HEK293T (cell line): ENCODE measurements at regions not wholly inside any gene's neighbourhood (a gene's known extent, or its start where the extent isn't known, plus 50 kb on each side); places are given as distances from the start of the nearest gene placed in this dataset.

Experiments used
- CTCF ChIA-PET: fragments of 350-600 bp; formaldehyde crosslinking; extraction: SDS; loops from one replicate; lab custom pipeline; 2021; ENCODE audit warnings: antibody characterized with exemption, inconsistent platforms; lab: Yijun Ruan, JAX
- POLR2A ChIA-PET: fragments of 350-600 bp; formaldehyde crosslinking; extraction: SDS; loops from one replicate; lab custom pipeline; 2020; ENCODE audit warnings: antibody characterized with exemption, inconsistent platforms; lab: Yijun Ruan, JAX
- DNase-seq: peaks from one replicate; pipeline ENCODE4 v3.0.0; 2012; ENCODE audit warnings: mixed read lengths; ENCODE audit errors: extremely low spot score
- ARNT ChIP-seq: fragments of 450-650 bp; IDR thresholded peaks from 2 replicates; pipeline ENCODE4 v1.6.1; 2017; ENCODE audit warnings: mild to moderate bottlenecking
- BHLHE40 ChIP-seq: fragments of 450-650 bp; IDR thresholded peaks from 2 replicates; pipeline ENCODE4 v1.6.1; 2016; ENCODE audit warnings: mild to moderate bottlenecking, moderate library complexity, borderline replicate concordance
- CTBP1 ChIP-seq: fragments of 450-650 bp; IDR thresholded peaks from 2 replicates; pipeline ENCODE4 v1.6.1; 2016; ENCODE audit warnings: borderline replicate concordance
- ELF4 ChIP-seq: fragments of 450-650 bp; IDR thresholded peaks from 2 replicates; pipeline ENCODE4 v1.6.1; 2017; ENCODE audit warnings: antibody characterized with exemption
- FOXA1 ChIP-seq: fragments of 450-650 bp; IDR thresholded peaks from 2 replicates; pipeline ENCODE4 v1.6.1; 2016; ENCODE audit warnings: mild to moderate bottlenecking
- FOXK2 ChIP-seq: fragments of 450-650 bp; IDR thresholded peaks from 2 replicates; pipeline ENCODE4 v1.6.1; 2016; ENCODE audit warnings: mild to moderate bottlenecking
- FOXM1 ChIP-seq: fragments of 450-650 bp; IDR thresholded peaks from 2 replicates; pipeline ENCODE4 v1.6.1; 2017; ENCODE audit warnings: mild to moderate bottlenecking, borderline replicate concordance
- HDGF ChIP-seq: fragments of 450-650 bp; IDR thresholded peaks from 2 replicates; pipeline ENCODE4 v1.6.1; 2017; ENCODE audit warnings: antibody characterized with exemption, borderline replicate concordance
- L3MBTL2 ChIP-seq: fragments of 450-650 bp; conservative IDR thresholded peaks from 2 replicates; pipeline ENCODE4 v1.6.1; 2016; ENCODE audit warnings: mild to moderate bottlenecking
- LEF1 ChIP-seq: fragments of 450-650 bp; IDR thresholded peaks from 2 replicates; pipeline ENCODE4 v1.6.1; 2017; ENCODE audit warnings: mild to moderate bottlenecking, borderline replicate concordance
- NFRKB ChIP-seq: fragments of 450-650 bp; IDR thresholded peaks from 2 replicates; pipeline ENCODE4 v1.6.1; 2016; ENCODE audit warnings: mild to moderate bottlenecking, moderate library complexity
- SP1 ChIP-seq: fragments of 450-650 bp; IDR thresholded peaks from 2 replicates; pipeline ENCODE4 v1.6.1; 2017
- SUZ12 ChIP-seq: fragments of 450-650 bp; IDR thresholded peaks from 2 replicates; pipeline ENCODE4 v1.6.1; 2016; ENCODE audit warnings: mild to moderate bottlenecking
- TARDBP ChIP-seq: fragments of 450-650 bp; IDR thresholded peaks from 2 replicates; pipeline ENCODE4 v1.6.1; 2016
- ZNF384 ChIP-seq: fragments of 450-650 bp; IDR thresholded peaks from 2 replicates; pipeline ENCODE4 v1.6.1; 2016
- TF ChIP-seq, protein P1 (sequence below): fragments of 450-650 bp; IDR thresholded peaks from 2 replicates; pipeline ENCODE4 v1.6.1; 2016

DNA sequence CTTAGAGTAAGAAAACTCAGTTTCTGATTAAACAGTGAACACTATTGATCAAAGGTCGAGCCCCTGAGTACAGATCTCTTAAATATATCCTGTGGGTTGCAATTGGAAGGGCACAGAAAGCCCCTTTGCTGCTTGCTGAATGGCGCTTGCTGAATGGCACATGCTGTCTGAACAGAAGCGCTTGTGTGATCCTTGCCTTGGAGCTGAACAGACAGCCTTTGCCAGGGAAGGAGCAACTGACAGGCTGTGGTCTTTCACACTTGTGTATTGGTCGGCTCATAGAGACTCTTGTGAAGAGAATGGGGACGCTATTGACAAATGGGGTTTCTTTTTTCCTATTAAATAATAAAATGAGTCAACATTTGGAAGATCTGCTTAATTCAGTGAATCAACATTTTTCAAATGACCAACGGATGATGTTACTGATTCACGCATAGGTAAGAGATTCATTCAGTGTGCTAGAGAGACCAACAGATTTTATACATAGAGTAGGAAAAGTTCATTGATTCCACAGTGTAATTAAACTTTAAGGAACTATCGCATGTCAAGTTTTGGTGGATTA, 99.4 kb upstream of the TNS3 start:
- TF ChIP-seq BHLHE40 (no peak), SP1 (no peak), FOXK2 (no peak), FOXM1 (no peak), LEF1 (no peak), SUZ12 (no peak), HDGF (no peak), NFRKB (no peak), FOXA1 (no peak), TARDBP (no peak), ELF4 (no peak), CTBP1 (no peak), ARNT (no peak), L3MBTL2 (no peak)
- TF ChIP-seq, protein P1, sequence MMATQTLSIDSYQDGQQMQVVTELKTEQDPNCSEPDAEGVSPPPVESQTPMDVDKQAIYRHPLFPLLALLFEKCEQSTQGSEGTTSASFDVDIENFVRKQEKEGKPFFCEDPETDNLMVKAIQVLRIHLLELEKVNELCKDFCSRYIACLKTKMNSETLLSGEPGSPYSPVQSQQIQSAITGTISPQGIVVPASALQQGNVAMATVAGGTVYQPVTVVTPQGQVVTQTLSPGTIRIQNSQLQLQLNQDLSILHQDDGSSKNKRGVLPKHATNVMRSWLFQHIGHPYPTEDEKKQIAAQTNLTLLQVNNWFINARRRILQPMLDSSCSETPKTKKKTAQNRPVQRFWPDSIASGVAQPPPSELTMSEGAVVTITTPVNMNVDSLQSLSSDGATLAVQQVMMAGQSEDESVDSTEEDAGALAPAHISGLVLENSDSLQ = no peak
- ChIA-PET POLR2A (no interaction called here), CTCF (no interaction called here)
- no peak for DNase-seq

DNA sequence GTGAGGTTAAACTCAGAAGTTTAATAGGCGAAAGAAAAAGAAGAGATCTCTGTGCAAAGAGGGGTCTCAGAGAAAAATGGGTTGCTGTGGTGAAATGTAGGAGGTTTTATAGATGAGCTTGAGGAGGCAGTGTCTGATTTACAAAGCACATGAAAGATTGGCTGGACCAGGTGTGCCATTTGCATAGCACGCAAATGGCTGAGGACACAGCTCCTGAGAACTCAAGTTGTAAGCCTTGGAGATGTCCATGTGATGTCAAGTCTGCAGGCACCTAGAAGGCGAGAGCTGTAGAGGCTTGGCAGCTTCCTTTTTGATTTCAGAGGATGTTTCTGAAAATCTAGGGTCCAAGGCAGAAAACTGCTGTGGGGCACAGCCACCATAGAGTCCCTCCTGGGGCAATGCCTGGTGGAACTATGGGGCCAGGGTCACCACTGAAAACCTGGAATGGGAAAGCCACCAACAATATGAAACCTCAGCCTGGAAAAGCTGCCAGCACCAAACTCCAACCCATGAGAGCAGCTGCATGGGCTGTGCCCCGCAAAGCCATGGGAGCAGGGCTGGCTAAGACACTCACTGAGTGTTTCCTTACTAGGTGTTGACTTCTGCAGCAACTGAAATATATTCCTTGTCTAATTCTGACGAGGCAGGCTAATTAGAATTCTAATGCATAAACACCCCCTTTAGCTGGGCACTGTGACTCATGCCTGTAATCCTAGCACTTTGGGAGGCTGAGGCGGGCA, 96.9 kb upstream of the TNS3 start:
- no peak for DNase-seq
- POLR2A ChIA-PET = no interaction called here
- CTCF ChIA-PET = no interaction called here
- TF ChIP-seq CTBP1 = no peak

DNA sequence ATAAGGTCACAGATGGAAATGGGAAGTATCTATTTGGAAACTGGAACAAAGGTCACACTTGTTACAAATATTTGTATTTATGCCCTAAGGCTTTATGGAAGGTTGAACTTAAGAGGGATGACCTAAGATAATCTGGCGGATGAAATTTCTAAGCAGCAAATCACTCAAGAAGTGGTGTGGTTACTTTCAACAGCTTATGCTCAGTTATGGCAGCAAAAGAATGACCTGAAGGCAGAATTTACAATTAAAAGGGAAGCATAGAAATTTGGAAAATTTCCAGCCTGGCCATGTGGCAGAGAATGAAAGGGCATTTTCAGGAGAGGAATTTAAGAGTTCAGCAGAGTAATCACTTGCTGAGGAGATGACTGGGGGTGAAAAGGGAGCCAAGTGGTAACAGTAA, 95.8 kb upstream of the TNS3 start:
- DNase-seq = no peak
- POLR2A ChIA-PET = no interaction called here
- no peak for TF ChIP-seq ZNF384
- TF ChIP-seq FOXM1 = no peak
- no peak for TF ChIP-seq LEF1
- no peak for TF ChIP-seq ELF4
- TF ChIP-seq FOXA1 = no peak
- no peak for TF ChIP-seq NFRKB
- no peak for TF ChIP-seq HDGF
- TF ChIP-seq SP1 = no peak
- TF ChIP-seq CTBP1 = no peak
- no peak for TF ChIP-seq TARDBP
- CTCF ChIA-PET = no interaction called here

DNA sequence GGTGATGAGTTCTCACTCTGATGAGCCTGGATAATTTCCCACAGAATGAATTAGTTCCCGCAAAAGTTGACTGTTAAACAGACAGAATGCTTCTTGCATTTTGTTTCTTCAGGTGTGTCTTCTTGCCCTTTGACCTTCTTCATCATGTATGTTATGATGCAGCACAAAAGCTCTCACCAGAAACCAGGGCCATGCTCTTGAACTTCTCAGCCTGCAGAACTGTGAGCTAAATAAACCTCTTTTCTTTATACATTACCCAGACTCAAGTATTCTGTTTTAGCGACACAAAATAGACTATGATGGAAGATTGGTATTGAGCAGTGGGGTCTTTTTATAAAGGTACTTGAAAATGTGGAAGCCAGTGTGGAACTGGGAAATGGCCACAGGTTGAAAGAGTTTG, 95.2 kb upstream of the TNS3 start:
- no peak for DNase-seq
- TF ChIP-seq, protein P1 = no peak
- TF ChIP-seq HDGF (no peak), LEF1 (no peak), TARDBP (no peak), L3MBTL2 (no peak), NFRKB (no peak), SP1 (no peak), FOXM1 (no peak), ARNT (no peak), BHLHE40 (no peak), ELF4 (no peak), SUZ12 (no peak), FOXK2 (no peak), CTBP1 (no peak)
- ChIA-PET POLR2A (no interaction called here), CTCF (no interaction called here)

DNA sequence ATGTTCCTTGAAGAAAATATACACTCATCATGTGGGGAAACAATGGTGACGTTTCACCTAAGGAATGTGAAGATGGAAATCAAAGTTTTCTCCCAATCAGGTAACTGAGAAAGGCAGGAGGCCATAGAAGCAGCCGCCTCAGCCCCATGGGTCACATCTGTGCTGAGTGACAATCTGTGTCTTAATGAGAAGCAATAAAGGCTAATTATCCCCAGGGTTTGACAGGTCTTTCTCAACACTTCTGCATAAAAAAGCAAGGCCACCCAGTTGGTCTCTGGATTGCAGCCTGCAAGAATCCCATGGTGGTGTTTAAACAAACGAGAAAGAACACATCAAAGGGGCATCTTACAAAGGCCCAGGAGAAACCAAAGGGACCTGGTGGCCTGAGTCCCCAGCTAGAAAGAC, 91.1 kb upstream of the TNS3 start:
- ChIA-PET POLR2A (no interaction called here), CTCF (no interaction called here)
- TF ChIP-seq LEF1 = no peak
- DNase-seq = no peak

DNA sequence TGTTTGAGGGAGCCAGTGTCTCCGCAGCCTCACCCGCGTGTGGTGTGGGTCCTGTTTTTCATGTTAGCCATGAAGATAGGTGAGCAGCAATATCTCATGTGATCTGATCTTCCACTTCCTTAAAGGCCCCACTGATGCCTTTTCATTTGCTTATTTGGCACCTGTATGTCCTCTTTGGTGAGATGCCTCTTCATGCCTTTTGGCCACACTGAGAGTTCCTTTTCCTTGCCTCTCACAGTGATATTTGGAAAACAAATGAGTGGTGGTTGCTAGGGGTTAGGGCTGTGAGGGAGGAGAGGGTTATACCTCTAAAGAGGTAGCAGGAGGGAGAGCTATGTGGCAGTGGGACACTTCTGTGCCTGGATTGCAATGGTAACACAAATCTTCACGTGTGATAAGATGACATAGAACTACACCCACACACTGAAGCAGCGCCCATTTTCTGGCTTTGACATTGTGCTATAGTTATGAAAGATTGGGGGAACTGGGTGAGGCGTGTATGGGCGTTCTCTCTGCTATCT, 90.4 kb upstream of the TNS3 start:
- TF ChIP-seq FOXK2 (no peak), SP1 (no peak), ZNF384 (no peak), LEF1 (no peak), NFRKB (no peak), SUZ12 (no peak)
- TF ChIP-seq, protein P1 = no peak
- ChIA-PET CTCF (no interaction called here), POLR2A (no interaction called here)
- DNase-seq = no peak

DNA sequence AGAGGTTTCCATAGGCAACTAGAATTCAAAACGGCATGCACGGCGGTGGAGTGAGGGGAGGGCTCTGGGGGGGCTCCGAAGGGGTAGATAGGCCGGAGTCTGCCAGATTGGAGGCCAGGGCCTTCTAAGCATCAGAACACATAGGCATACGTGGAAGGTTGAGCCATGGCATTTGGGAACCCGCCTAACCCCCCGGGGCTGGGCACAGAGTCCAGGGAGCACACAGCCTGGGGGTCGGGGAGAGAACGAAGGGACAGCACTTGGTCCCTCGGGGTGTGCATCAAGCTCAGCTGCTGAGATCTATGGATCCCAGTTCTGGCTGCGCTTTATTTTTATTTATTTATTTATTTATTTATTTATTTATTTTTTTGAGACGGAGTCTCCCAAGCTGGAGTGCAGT, 89.4 kb upstream of the TNS3 start:
- ChIA-PET POLR2A (no interaction called here), CTCF (no interaction called here)
- DNase-seq = no peak
- TF ChIP-seq ZNF384 (no peak), NFRKB (no peak), TARDBP (no peak), L3MBTL2 (no peak), SP1 (no peak)
